OCI-LY7 (cell line): ENCODE measurements at regions not wholly inside any gene's neighbourhood (a gene's known extent, or its start where the extent isn't known, plus 50 kb on each side); places are given as distances from the start of the nearest gene placed in this dataset.

ENCODE experiments used
- CTCF ChIP-seq: fragments of 200-600 bp; sonication (generic); conservative IDR thresholded peaks from 2 replicates; pipeline ENCODE4 v1.5.1; 2014; ENCODE audit warnings: mild to moderate bottlenecking, antibody characterized with exemption, low read length, moderate library complexity, mixed read lengths
- EZH2phosphoT487 ChIP-seq: fragments of 200-600 bp; sonication (generic); IDR thresholded peaks from 2 replicates; pipeline ENCODE4 v1.6.1; 2018; ENCODE audit warnings: low read depth, borderline replicate concordance, mild to moderate bottlenecking, mixed run types, antibody characterized with exemption, low read length, moderate library complexity, mixed read lengths

GRCh38 chr10:25103703-25104102 lies 71.1 kb upstream of the GPR158 start:
- TF ChIP-seq CTCF (no peak), EZH2phosphoT487 (no peak)
